ENCODE measurements at regions not wholly inside any gene's neighbourhood (a gene's known extent, or its start where the extent isn't known, plus 50 kb on each side); places are given as distances from the start of the nearest gene placed in this dataset.

DNA sequence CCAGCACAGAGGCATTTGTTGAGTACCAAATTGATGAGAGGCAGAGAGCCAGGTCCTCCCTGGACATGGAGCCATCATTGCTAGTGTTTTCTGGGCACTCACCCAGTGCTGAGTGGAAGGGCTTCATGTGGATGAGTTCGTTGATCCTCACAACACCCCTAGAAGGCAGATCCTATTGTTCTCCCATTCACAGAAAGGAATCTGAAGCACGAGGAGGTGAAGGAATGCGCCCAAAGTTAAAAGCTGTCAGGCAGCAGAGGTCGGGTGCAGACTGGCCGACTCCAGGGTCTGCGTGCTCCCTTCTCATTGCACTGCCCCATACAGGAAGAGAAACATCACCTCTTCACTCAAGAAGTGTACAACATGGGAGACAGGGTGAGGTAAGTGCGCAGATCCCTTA, 153.5 kb upstream of the TNPO1 start:
- no peak for DNase-seq
- Histone ChIP-seq H3K4me1 (peaks cover 0 to 16% (median 4%) of the 10 kb centered on the region in 4 donors), H3K27me3 (no peaks in the 10 kb centered on the region), H3K36me3 (no peaks in the 10 kb centered on the region), H3K27ac (no peak overlapping the region), H3K9me3 (no peaks in the 10 kb centered on the region), H3K4me3 (no peak overlapping the region)
- 81 to 87% (median 83%) methylated on average over 6 to 7 of the region's 7 CpGs for WGBS, 5 donors
- TF ChIP-seq POLR2AphosphoS5 (IDR thresholded peaks at IDR 0.05) (no peak), EP300 (IDR thresholded peaks at IDR 0.05) (no peak), POLR2A (IDR thresholded peaks at IDR 0.05) (no peak)
- TF ChIP-seq, protein P1, sequence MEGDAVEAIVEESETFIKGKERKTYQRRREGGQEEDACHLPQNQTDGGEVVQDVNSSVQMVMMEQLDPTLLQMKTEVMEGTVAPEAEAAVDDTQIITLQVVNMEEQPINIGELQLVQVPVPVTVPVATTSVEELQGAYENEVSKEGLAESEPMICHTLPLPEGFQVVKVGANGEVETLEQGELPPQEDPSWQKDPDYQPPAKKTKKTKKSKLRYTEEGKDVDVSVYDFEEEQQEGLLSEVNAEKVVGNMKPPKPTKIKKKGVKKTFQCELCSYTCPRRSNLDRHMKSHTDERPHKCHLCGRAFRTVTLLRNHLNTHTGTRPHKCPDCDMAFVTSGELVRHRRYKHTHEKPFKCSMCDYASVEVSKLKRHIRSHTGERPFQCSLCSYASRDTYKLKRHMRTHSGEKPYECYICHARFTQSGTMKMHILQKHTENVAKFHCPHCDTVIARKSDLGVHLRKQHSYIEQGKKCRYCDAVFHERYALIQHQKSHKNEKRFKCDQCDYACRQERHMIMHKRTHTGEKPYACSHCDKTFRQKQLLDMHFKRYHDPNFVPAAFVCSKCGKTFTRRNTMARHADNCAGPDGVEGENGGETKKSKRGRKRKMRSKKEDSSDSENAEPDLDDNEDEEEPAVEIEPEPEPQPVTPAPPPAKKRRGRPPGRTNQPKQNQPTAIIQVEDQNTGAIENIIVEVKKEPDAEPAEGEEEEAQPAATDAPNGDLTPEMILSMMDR (IDR thresholded peaks at IDR 0.05) = no peak
- intact Hi-C loops (cut with DNase I; ENCODE audit: low total_unique reads) = no loop called here

DNA sequence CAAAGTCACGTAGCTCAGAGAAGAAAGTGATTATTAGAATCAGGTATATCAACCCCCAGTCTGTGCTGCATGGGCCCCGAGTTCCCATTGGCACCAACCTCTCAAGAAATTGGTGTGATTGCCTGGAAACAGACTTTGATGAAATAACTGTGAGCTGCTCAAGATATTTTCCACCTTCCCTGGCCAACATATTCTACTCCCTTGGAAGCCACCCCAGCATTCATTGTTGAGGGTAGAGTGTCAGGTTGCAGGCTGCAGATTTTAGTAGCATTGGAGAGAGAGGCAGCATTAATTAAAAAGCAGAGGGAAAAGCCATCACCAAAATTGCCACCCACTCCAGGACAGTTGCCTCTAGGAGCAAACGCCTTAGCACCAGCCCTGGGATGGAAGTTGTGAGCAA, 154.2 kb upstream of the TNPO1 start:
- Histone ChIP-seq H3K4me1 (peaks cover 0 to 16% (median 4%) of the 10 kb centered on the region in 4 donors), H3K9me3 (no peaks in the 10 kb centered on the region), H3K27ac (no peak overlapping the region), H3K4me3 (no peak overlapping the region), H3K27me3 (no peaks in the 10 kb centered on the region), H3K36me3 (no peaks in the 10 kb centered on the region)
- intact Hi-C loops (cut with DNase I; ENCODE audit: low total_unique reads) = no loop called here
- WGBS, 5 donors = 73 to 84% (median 79%) methylated on average over 3 of the region's 3 CpGs
- TF ChIP-seq POLR2A (IDR thresholded peaks at IDR 0.05) (no peak), POLR2AphosphoS5 (IDR thresholded peaks at IDR 0.05) (no peak), EP300 (IDR thresholded peaks at IDR 0.05) (no peak)
- TF ChIP-seq, protein P1 (IDR thresholded peaks at IDR 0.05) = no peak
- no peak for DNase-seq

DNA sequence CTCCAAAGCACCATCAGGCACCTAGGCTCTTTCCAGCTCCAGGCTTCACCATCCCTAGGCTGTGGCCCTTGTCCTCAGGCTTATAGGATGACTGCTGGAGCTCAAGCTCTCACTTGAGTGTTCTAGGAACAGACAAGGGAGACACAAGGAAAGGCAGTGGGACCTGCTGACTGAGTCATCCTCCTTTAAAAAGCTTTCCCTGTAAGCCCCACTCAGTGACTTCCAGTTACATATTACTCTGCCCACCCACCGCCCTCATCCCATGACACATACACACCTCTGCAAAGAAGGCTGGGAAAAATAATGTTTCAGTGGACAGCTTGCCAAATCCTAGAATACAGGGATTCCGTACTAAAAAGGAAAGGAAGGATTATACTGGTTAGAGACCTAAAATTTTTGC, 154.2 kb upstream of the ZNF366 start:
- TF ChIP-seq POLR2AphosphoS5 (IDR thresholded peaks at IDR 0.05) (no peak), POLR2A (IDR thresholded peaks at IDR 0.05) (no peak), EP300 (IDR thresholded peaks at IDR 0.05) (no peak)
- TF ChIP-seq, protein P1 (IDR thresholded peaks at IDR 0.05) = no peak
- intact Hi-C loops (cut with DNase I; ENCODE audit: low total_unique reads) = no loop called here
- DNase-seq = no peak
- 45 to 66% (median 51%) methylated on average over 2 of the region's 2 CpGs for WGBS, 5 donors
- peaks cover 0 to 16% (median 4%) of the 10 kb centered on the region in 4 donors for H3K4me1 ChIP-seq
- no peaks in the 10 kb centered on the region for H3K9me3 ChIP-seq
- H3K4me3 ChIP-seq = no peak overlapping the region
- H3K27ac ChIP-seq = no peak overlapping the region
- H3K27me3 ChIP-seq = no peaks in the 10 kb centered on the region
- H3K36me3 ChIP-seq = no peaks in the 10 kb centered on the region

DNA sequence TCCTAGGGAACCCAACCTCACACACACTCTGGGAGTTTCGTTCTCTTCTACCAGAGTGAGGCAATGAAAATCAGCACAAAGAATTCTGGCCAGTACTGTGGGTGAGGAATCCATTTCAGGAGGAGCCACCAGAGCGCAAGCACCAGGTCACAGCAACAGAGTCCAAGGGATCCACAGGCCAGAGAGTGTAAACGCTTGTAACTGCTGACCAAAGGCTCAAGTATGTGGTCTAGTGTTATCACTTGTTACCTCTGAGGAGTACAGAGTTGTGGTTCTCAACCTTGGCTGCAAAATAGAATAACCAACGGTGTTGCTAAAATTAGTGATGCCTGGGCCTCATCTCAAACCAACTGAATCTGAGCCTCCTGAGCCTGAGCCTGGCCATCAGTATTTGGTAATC, 152.5 kb upstream of the ZNF366 start:
- H3K4me1 ChIP-seq = peaks cover 0 to 16% (median 4%) of the 10 kb centered on the region in 4 donors
- H3K27me3 ChIP-seq = no peaks in the 10 kb centered on the region
- H3K27ac ChIP-seq = no peak overlapping the region
- no peak for DNase-seq
- no peak for TF ChIP-seq POLR2A (IDR thresholded peaks at IDR 0.05)
- no peak for TF ChIP-seq POLR2AphosphoS5 (IDR thresholded peaks at IDR 0.05)
- no peak for TF ChIP-seq EP300 (IDR thresholded peaks at IDR 0.05)
- TF ChIP-seq, protein P1 (IDR thresholded peaks at IDR 0.05) = no peak
- H3K4me3 ChIP-seq = no peak overlapping the region
- 88 to 95% (median 91%) methylated on average over 4 of the region's 4 CpGs for WGBS, 5 donors
- intact Hi-C loops (cut with DNase I; ENCODE audit: low total_unique reads) = no loop called here
- no peaks in the 10 kb centered on the region for H3K36me3 ChIP-seq
- H3K9me3 ChIP-seq = no peaks in the 10 kb centered on the region
